MCF 10A (cell line): ENCODE measurements at regions not wholly inside any gene's neighbourhood (a gene's known extent, or its start where the extent isn't known, plus 50 kb on each side); places are given as distances from the start of the nearest gene placed in this dataset.

ENCODE experiments used
- BruUV-seq: library from RNA; stranded (reverse); fragments of 400-500 nt; replicated peaks from 2 replicates; lab custom pipeline; 2021; lab: Mats Ljungman, UMichigan
- CTCF ChIA-PET: fragments of 300-600 bp; sonication (Branson Sonifier 250); formaldehyde crosslinking; extraction: SDS; loops from one replicate; lab custom pipeline; 2021; ENCODE audit warnings: antibody characterized with exemption, inconsistent platforms; lab: Yijun Ruan, JAX
- POLR2A ChIA-PET: fragments of 300-600, 350-650 bp; sonication (Branson Sonifier 250); formaldehyde crosslinking; extraction: SDS; loops from one replicate; lab custom pipeline; 2020; ENCODE audit warnings: antibody characterized with exemption, inconsistent platforms; lab: Yijun Ruan, JAX
- DNase-seq: peaks from one replicate; pipeline ENCODE4 v3.0.0-alpha.2; 2018; ENCODE audit not compliant: unreplicated experiment
- H3K27ac Mint-ChIP-seq: one replicate; pipeline ENCODE4 v1.8.0; 2022; ENCODE audit warnings: mild to moderate bottlenecking, low read depth, mixed read lengths; ENCODE audit not compliant: unreplicated experiment
- H3K27me3 Mint-ChIP-seq: one replicate; pipeline ENCODE4 v1.8.0; 2022; ENCODE audit warnings: mixed read lengths; ENCODE audit not compliant: insufficient read depth, unreplicated experiment
- H3K36me3 Mint-ChIP-seq: one replicate; pipeline ENCODE4 v1.8.0; 2022; ENCODE audit warnings: mild to moderate bottlenecking, moderate library complexity, mixed read lengths; ENCODE audit not compliant: insufficient read depth, unreplicated experiment
- H3K4me1 Mint-ChIP-seq: one replicate; pipeline ENCODE4 v1.8.0; 2022; ENCODE audit warnings: mixed read lengths; ENCODE audit not compliant: insufficient read depth, unreplicated experiment
- H3K4me3 Mint-ChIP-seq: one replicate; pipeline ENCODE4 v1.8.0; 2022; ENCODE audit warnings: mild to moderate bottlenecking, moderate library complexity, mixed read lengths; ENCODE audit not compliant: unreplicated experiment
- H3K9me3 Mint-ChIP-seq: one replicate; pipeline ENCODE4 v1.8.0; 2022; ENCODE audit warnings: mixed read lengths; ENCODE audit not compliant: unreplicated experiment
- intact Hi-C: fragments of 100-400 bp; cut with micrococcal nuclease; formaldehyde crosslinking; loops from 2 replicates; pipeline ENCODE4 v1.14.1; 2022
- TF ChIP-seq, protein P1 (sequence below): fragments of 200-600 bp; IDR thresholded peaks from one replicate; pipeline ENCODE4 v1.8.0; 2022; ENCODE audit warnings: antibody characterized with exemption, mild to moderate bottlenecking; ENCODE audit not compliant: unreplicated experiment

DNA sequence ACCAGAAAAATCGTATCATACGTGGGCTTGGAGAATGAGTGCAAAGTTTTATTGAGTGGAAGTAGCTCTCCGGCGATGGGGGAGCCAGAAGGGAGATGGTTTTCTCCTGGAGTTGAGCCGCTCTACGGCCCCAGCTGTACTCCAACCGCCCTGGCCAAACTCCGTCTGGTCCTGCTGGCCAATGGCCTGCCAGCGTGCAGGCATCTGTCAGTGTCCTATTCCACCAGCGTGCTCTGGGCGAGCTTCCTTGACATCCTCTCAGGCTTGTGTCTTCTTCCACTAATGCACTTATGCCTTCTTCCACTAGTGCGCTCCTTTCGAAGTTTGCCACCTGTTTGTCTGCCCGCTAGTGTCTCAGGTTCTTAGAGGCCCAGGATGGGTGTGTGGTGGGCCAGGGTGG, 345.5 kb upstream of the CDH19 start:
- Mint-ChIP-seq H3K9me3 (no peaks in the 10 kb centered on the region), H3K4me1 (no peaks in the 10 kb centered on the region), H3K27me3 (no peaks in the 10 kb centered on the region), H3K36me3 (no peaks in the 10 kb centered on the region), H3K27ac (no peak overlapping the region), H3K4me3 (no peak overlapping the region)
- TF ChIP-seq, protein P1, sequence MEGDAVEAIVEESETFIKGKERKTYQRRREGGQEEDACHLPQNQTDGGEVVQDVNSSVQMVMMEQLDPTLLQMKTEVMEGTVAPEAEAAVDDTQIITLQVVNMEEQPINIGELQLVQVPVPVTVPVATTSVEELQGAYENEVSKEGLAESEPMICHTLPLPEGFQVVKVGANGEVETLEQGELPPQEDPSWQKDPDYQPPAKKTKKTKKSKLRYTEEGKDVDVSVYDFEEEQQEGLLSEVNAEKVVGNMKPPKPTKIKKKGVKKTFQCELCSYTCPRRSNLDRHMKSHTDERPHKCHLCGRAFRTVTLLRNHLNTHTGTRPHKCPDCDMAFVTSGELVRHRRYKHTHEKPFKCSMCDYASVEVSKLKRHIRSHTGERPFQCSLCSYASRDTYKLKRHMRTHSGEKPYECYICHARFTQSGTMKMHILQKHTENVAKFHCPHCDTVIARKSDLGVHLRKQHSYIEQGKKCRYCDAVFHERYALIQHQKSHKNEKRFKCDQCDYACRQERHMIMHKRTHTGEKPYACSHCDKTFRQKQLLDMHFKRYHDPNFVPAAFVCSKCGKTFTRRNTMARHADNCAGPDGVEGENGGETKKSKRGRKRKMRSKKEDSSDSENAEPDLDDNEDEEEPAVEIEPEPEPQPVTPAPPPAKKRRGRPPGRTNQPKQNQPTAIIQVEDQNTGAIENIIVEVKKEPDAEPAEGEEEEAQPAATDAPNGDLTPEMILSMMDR: no peak
- POLR2A ChIA-PET: no interaction called here
- no peak for DNase-seq
- CTCF ChIA-PET: interaction anchor here (0.5 kb wide), 1 partner anchor 1231 kb away, joined by 4 read pairs; no protein-coding TSS in a partner anchor
- BruUV-seq: no TSS peak
- intact Hi-C loops: no loop called here

GRCh38 chr18:66937546-66937945, 333.7 kb upstream of the CDH19 start:
- ChIA-PET POLR2A (interaction anchor here (0.5 kb wide), 1 partner anchor 54 kb away, joined by 3 read pairs; no protein-coding TSS in a partner anchor), CTCF (no interaction called here)
- H3K9me3 Mint-ChIP-seq: peaks cover 8% of the 10 kb centered on the region
- H3K27me3 Mint-ChIP-seq: peaks cover 14% of the 10 kb centered on the region
- DNase-seq: no peak
- no peak overlapping the region for H3K27ac Mint-ChIP-seq
- no peaks in the 10 kb centered on the region for H3K36me3 Mint-ChIP-seq
- intact Hi-C loops: no loop called here
- no TSS peak for BruUV-seq
- TF ChIP-seq, protein P1: no peak
- H3K4me3 Mint-ChIP-seq: no peak overlapping the region
- no peaks in the 10 kb centered on the region for H3K4me1 Mint-ChIP-seq

GRCh38 chr18:66931010-66931409, 327.1 kb upstream of the CDH19 start:
- intact Hi-C loops: no loop called here
- no peak overlapping the region for H3K4me3 Mint-ChIP-seq
- no TSS peak for BruUV-seq
- no peaks in the 10 kb centered on the region for H3K4me1 Mint-ChIP-seq
- peaks cover 23% of the 10 kb centered on the region for H3K27me3 Mint-ChIP-seq
- no peak for DNase-seq
- CTCF ChIA-PET: no interaction called here
- TF ChIP-seq, protein P1: no peak
- H3K9me3 Mint-ChIP-seq: no peaks in the 10 kb centered on the region
- no peaks in the 10 kb centered on the region for H3K36me3 Mint-ChIP-seq
- POLR2A ChIA-PET: no interaction called here
- no peak overlapping the region for H3K27ac Mint-ChIP-seq

DNA sequence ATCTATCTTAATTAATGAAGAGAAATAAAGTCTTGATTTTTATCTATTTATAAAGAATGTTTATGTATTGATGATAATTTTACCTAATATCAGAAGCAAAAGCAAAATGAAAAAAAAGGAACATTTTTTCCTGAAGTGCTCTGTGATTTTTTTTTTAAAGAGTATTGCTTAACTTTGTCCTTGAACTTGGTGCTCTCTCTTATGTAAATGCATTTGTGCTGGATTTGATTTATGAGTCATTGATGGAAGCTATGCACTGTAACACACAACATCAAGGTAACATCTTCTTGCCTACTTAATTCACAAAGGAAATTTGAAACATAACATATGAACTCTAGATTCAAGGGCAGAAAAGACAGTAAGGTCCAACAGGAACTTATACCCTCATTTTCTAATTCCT, 312.9 kb upstream of the CDH19 start:
- Mint-ChIP-seq H3K4me3 (no peak overlapping the region), H3K27me3 (peaks cover 2% of the 10 kb centered on the region), H3K9me3 (no peaks in the 10 kb centered on the region), H3K27ac (no peak overlapping the region), H3K4me1 (no peaks in the 10 kb centered on the region), H3K36me3 (no peaks in the 10 kb centered on the region)
- POLR2A ChIA-PET: interaction anchor here (0.6 to 0.9 kb wide), 2 partner anchors 13 to 540 kb away, joined by 3 read pairs; no protein-coding TSS in a partner anchor
- BruUV-seq: no TSS peak
- CTCF ChIA-PET: no interaction called here
- intact Hi-C loops: no loop called here
- DNase-seq: peak; percentile 35
- TF ChIP-seq, protein P1: no peak
